Activated naive CD4-positive, alpha-beta T cell treated with anti-CD3 and anti-CD28 coated beads, Interleukin-2, amount 10 ng/mL, durations not matched to agents 7 days and 5 days (primary cell): ENCODE measurements at regions not wholly inside any gene's neighbourhood (a gene's known extent, or its start where the extent isn't known, plus 50 kb on each side); places are given as distances from the start of the nearest gene placed in this dataset.
"Not testable (repeated sequence)": the region's sequence is repeated elsewhere in the genome, so short reads cannot be mapped to it uniquely, and the experiment has no call there.

ENCODE experiments used
- CTCF ChIA-PET: fragments of 350-600 bp; sonication (Branson Sonifier 250); formaldehyde crosslinking; loops from one replicate; lab custom pipeline; 2021; ENCODE audit warnings: antibody characterized with exemption; lab: Charles Lee
- DNase-seq: peaks from one replicate; pipeline ENCODE4 v3.0.0-alpha.2; 2020
- H3K27ac Mint-ChIP-seq: one replicate; pipeline ENCODE4 v1.8.0; 2021; ENCODE audit warnings: mild to moderate bottlenecking, moderate library complexity, mixed read lengths
- H3K27me3 Mint-ChIP-seq: one replicate; pipeline ENCODE4 v1.8.0; 2021; ENCODE audit warnings: mild to moderate bottlenecking, mixed read lengths
- H3K36me3 Mint-ChIP-seq: one replicate; pipeline ENCODE4 v1.8.0; 2021; ENCODE audit warnings: mixed read lengths
- H3K4me1 Mint-ChIP-seq: one replicate; pipeline ENCODE4 v1.8.0; 2021; ENCODE audit warnings: mixed read lengths
- H3K4me3 Mint-ChIP-seq: one replicate; pipeline ENCODE4 v1.8.0; 2021; ENCODE audit warnings: mild to moderate bottlenecking, moderate library complexity, mixed read lengths
- H3K9me3 Mint-ChIP-seq: one replicate; pipeline ENCODE4 v1.8.0; 2021; ENCODE audit warnings: mixed read lengths

DNA sequence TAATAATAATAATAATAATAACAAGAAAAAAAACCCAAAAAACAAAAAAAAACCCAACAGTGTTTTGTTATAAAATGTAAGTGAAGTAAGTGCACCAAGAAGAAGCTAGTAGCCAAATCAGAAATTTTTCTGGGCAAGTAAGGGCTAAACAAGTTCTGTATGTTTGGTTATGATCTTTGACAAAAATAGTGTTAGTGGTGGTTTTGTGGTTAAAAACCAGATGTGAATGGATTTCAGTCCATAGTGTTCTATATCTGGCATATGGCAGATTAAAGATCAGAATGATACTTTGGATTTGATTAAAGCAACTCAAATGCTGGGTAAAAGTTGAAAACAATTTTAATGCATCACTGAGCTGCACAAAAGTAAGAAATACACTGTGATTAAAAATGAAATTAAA lies 116.5 kb upstream of the NDST4 start:
- Mint-ChIP-seq H3K4me3 (no peak overlapping the region), H3K36me3 (no peaks in the 10 kb centered on the region), H3K27me3 (no peaks in the 10 kb centered on the region), H3K9me3 (no peaks in the 10 kb centered on the region), H3K4me1 (no peaks in the 10 kb centered on the region), H3K27ac (no peak overlapping the region)
- CTCF ChIA-PET: no interaction called here
- DNase-seq: no peak

DNA sequence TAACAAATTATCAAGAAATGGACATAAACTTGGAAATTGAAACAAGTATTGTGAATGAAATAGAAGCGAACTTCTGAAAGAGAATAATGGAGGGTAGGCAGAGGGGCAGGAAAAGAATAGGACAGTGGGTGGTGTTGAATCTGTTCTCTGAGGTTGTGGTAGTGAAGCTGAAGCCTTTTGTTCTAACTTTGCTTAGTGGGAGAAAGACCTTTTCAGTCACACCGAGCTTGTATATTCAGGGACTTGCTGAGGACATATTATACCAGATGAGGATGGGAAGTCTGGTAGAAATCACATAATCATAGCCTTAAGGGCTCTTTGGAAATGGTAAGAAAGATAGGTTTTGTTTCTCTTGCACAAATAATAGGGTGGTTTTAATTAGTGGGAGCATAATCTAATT lies 115.4 kb upstream of the NDST4 start:
- Mint-ChIP-seq H3K27me3 (no peaks in the 10 kb centered on the region), H3K9me3 (no peaks in the 10 kb centered on the region), H3K4me1 (no peaks in the 10 kb centered on the region), H3K27ac (no peak overlapping the region), H3K4me3 (no peak overlapping the region), H3K36me3 (no peaks in the 10 kb centered on the region)
- CTCF ChIA-PET: no interaction called here
- DNase-seq: no peak

DNA sequence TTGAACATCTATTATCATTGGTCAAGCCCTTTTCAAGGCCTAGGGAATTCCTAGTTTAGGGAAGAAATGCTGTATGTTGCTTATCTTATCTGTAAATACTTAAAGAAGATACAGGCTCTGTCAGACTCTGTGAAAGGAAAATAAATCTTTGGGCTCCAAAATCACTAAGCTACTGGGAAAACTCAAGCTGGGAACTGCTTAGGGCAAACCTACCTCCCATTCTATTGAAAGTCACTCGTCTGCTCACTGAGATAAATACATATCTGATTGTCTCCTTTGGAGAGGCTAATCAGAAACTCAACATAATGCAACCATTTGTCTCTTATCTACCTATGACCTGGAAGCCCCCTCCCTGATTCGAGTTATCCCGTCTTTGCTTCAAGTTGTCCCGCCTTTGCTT lies 108.6 kb upstream of the NDST4 start:
- no peaks in the 10 kb centered on the region for H3K4me1 Mint-ChIP-seq
- no peak overlapping the region for H3K4me3 Mint-ChIP-seq
- H3K27me3 Mint-ChIP-seq: no peaks in the 10 kb centered on the region
- H3K27ac Mint-ChIP-seq: no peak overlapping the region
- DNase-seq: no peak
- H3K9me3 Mint-ChIP-seq: no peaks in the 10 kb centered on the region
- no peaks in the 10 kb centered on the region for H3K36me3 Mint-ChIP-seq
- CTCF ChIA-PET: no interaction called here

DNA sequence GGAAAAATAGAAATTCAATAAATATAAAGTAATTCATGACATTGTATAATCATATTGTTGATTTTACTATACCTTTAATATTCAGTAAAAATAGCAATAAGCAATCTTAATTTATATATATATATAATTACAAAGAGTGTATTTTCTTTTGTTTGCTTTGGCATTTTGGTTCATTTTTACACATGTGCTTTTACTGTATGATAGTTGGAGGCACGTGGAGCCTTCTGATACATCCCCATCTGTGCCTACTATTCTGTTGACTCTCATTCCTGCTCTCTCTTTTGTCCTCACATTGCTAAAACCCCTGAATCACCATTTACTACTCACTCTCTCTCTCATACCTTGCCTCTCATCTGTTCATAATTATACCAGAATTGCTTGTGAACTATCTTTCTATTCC lies 106.4 kb upstream of the NDST4 start:
- no peaks in the 10 kb centered on the region for H3K36me3 Mint-ChIP-seq
- H3K4me1 Mint-ChIP-seq: no peaks in the 10 kb centered on the region
- DNase-seq: no peak
- H3K27ac Mint-ChIP-seq: no peak overlapping the region
- H3K4me3 Mint-ChIP-seq: no peak overlapping the region
- H3K9me3 Mint-ChIP-seq: peaks cover 1% of the 10 kb centered on the region
- CTCF ChIA-PET: no interaction called here
- no peaks in the 10 kb centered on the region for H3K27me3 Mint-ChIP-seq

DNA sequence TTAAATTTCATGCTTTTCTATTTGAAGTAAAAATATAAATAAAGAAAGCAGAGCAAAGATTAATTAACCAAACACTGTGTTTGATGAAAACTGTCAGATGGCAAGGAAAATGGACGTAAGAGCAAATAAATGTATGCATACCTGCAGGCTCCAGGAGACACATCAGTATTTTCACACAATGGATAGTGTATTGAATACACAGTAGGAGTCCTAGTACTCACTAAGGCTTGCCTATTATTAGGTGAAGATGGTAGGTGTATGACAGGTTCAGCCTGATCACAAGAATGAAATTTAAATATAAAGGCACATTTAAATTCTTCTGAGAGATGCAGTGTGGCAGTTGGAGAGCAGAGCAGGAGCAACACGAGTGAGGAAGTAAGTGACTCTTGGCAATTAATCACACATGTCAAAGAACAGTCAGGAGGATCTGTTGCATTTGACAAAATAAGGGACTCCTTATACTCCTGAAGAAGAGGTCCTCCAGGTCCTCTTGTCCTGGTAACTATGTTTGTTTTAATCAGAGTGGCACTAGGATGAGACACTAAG lies 106.0 kb upstream of the NDST4 start:
- Mint-ChIP-seq H3K27ac (no peak overlapping the region), H3K36me3 (no peaks in the 10 kb centered on the region), H3K4me1 (no peaks in the 10 kb centered on the region), H3K27me3 (no peaks in the 10 kb centered on the region), H3K9me3 (peaks cover 1% of the 10 kb centered on the region), H3K4me3 (no peak overlapping the region)
- CTCF ChIA-PET: no interaction called here
- no peak for DNase-seq

DNA sequence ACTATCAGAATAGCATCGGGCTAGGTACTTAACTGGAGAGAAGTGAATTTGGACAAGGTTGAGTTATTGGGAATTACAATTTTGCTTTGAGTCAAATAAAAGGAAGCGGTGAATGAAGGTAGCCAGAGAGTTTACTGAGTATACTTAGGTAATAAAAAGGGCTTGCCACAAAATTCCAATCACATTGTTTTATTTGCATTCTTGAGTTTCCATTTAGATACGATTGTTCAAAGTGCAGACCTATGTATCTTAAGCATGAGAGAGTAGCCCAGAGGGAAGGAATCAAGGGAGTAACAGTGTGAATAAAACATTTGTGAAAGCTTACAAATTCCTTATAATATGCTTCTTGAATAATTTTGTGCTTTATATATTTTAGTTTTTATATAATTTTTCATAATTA lies 102.5 kb upstream of the NDST4 start:
- CTCF ChIA-PET: interaction anchor here (0.7 kb wide), 1 partner anchor 21 kb away, joined by 3 read pairs; no protein-coding TSS in a partner anchor
- Mint-ChIP-seq H3K4me3 (no peak overlapping the region), H3K27ac (no peak overlapping the region), H3K36me3 (no peaks in the 10 kb centered on the region), H3K27me3 (no peaks in the 10 kb centered on the region), H3K4me1 (no peaks in the 10 kb centered on the region), H3K9me3 (peaks cover 1% of the 10 kb centered on the region)
- DNase-seq: no peak

DNA sequence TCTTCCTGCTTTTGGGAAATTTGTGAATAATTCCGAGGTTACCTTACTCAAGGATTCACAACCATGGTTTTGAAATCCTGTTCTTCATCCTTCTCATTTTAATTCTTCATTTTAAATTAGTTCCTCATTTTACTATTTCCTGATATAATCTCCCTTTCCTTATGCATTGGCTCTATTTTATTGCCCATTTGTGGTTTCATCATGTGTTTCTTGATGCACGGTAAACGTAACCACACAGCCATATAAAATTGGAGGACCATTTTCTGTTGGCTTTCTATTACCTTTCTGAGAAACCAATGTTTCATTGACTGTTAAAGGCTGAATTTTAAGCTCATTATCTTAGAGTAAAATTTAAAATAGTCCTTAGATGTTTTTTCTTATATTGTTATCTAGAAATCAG lies 100.3 kb upstream of the NDST4 start:
- H3K4me1 Mint-ChIP-seq: no peaks in the 10 kb centered on the region
- no peak overlapping the region for H3K4me3 Mint-ChIP-seq
- no peaks in the 10 kb centered on the region for H3K36me3 Mint-ChIP-seq
- no peak for DNase-seq
- H3K27ac Mint-ChIP-seq: no peak overlapping the region
- no peaks in the 10 kb centered on the region for H3K27me3 Mint-ChIP-seq
- H3K9me3 Mint-ChIP-seq: peaks cover 6% of the 10 kb centered on the region
- CTCF ChIA-PET: no interaction called here

DNA sequence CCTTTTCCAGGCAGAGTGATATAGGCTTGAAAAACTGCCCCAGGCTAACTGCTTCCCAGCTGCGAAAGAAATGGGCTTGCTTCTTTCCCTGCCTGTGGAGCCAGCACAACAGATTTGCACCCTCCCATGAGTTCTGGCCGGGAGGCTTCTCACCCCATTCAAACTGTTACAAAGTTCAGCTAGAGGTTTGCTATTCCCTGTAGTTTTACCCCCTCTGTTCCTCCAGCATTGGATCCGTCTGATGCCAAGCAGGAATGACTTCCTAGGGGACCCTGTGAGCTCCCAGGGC lies 87.6 kb upstream of the NDST4 start:
- no peaks in the 10 kb centered on the region for H3K4me1 Mint-ChIP-seq
- no peaks in the 10 kb centered on the region for H3K36me3 Mint-ChIP-seq
- DNase-seq: no peak
- H3K27me3 Mint-ChIP-seq: no peaks in the 10 kb centered on the region
- peaks cover 2% of the 10 kb centered on the region for H3K9me3 Mint-ChIP-seq
- H3K4me3 Mint-ChIP-seq: no peak overlapping the region
- CTCF ChIA-PET: no interaction called here
- H3K27ac Mint-ChIP-seq: no peak overlapping the region

DNA sequence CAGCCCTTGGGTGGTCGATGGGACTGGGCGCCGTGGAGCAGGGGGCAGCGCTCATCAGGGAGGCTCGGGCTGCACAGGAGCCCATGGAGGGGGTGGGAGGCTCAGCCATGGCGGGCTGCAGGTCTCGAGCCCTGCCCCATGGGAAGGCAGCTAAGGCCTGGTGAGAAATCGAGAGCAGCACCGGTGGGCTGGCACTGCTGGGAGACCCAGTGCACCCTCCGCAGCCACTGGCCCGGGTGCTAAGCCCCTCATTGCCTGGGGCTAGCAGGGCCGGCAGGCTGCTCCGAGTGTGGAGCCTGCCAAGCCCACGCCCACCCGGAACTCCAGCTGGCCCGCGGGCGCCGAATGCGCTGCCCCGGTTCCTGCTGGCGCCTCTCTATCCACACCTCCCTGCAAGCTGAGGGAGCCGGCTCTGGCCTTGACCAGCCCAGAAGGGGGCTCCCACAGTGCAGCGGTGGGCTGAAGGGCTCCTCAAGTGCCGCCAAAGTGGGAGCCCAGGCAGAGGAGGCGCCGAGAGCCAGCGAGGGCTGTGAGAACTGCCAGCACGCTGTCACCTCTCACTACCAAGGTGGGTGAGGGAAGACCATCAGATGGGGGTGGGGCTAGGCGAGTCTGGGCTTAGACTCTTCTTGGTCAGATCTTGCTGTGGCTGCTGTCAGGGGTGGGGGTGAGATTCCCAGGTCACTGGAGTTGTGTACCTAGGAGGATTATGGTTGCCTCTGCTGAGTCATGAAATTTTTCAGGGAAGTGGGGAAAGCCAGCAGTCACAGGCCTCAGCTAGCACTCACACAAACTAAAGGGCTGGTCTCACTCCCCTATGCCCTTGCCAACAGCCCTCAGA lies 87.0 kb upstream of the NDST4 start:
- H3K9me3 Mint-ChIP-seq, H3K4me3 Mint-ChIP-seq, H3K27me3 Mint-ChIP-seq, H3K4me1 Mint-ChIP-seq, H3K36me3 Mint-ChIP-seq, CTCF ChIA-PET, DNase-seq, H3K27ac Mint-ChIP-seq: not testable (repeated sequence)

DNA sequence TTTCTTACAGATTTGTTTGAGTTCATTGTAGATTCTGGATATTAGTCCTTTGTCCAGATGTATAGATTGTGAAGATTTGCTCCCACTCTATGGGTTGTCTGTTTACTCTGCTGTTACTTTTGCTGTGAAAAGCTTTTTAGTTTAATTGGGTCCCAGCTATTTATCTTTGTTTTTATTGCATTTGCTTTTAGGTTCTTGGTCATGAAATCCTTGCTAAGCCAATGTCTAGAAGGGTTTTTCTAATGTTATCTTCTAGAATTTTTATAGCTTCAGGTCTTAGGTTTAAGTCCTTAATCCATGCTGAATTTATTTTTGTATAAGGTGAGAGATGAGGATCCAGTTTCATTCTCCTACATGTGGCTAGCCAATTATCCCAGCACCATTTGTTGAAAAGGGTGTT lies 81.2 kb upstream of the NDST4 start:
- H3K36me3 Mint-ChIP-seq, H3K4me1 Mint-ChIP-seq, H3K9me3 Mint-ChIP-seq, DNase-seq, H3K4me3 Mint-ChIP-seq, H3K27ac Mint-ChIP-seq, H3K27me3 Mint-ChIP-seq: not testable (repeated sequence)
- CTCF ChIA-PET: interaction anchor here (0.7 kb wide), 1 partner anchor 21 kb away, joined by 3 read pairs; no protein-coding TSS in a partner anchor

DNA sequence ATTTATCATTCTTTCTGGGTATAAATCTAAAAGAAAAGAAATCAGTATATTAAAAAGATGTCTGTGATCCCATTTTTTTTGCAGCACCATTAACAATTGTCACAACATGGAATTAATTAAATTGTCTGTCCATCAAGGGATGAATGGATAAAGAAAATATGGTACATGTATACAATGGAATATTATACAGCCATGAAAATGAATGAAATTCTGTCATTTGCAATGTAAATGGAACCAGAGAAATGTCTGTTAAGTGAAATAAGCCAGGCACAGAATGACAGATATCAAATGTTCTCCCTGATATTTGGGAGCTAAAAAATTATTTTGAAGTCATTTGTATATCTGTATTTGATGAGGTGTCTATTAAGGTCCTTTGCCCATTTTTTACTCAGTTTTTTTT lies 77.1 kb upstream of the NDST4 start:
- Mint-ChIP-seq H3K9me3 (no peaks in the 10 kb centered on the region), H3K4me1 (no peaks in the 10 kb centered on the region), H3K27ac (no peak overlapping the region), H3K27me3 (no peaks in the 10 kb centered on the region), H3K4me3 (no peak overlapping the region), H3K36me3 (no peaks in the 10 kb centered on the region)
- DNase-seq: no peak
- CTCF ChIA-PET: interaction anchor here (0.6 kb wide), 1 partner anchor 12 kb away, joined by 3 read pairs; no protein-coding TSS in a partner anchor

DNA sequence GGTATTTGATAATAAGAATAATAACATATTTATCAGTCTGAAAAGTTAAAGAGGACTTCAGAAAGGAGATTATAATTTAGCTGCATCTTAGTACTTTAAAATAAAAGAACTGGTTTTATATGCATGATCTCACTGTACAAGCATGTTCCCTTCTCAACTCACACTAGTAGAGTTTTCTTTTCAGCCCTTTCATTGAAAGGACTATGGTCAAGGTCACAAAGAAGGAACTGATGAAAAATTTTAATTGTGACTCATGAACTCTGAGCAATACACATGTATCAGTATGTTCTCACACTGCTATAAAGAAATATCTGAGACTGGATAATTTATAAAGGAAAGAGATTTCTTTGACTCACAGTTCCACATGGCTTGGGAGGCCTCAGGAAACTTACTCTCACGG lies 73.7 kb upstream of the NDST4 start:
- Mint-ChIP-seq H3K27ac (no peak overlapping the region), H3K36me3 (no peaks in the 10 kb centered on the region), H3K4me3 (no peak overlapping the region), H3K4me1 (no peaks in the 10 kb centered on the region), H3K27me3 (no peaks in the 10 kb centered on the region), H3K9me3 (no peaks in the 10 kb centered on the region)
- CTCF ChIA-PET: no interaction called here
- no peak for DNase-seq

DNA sequence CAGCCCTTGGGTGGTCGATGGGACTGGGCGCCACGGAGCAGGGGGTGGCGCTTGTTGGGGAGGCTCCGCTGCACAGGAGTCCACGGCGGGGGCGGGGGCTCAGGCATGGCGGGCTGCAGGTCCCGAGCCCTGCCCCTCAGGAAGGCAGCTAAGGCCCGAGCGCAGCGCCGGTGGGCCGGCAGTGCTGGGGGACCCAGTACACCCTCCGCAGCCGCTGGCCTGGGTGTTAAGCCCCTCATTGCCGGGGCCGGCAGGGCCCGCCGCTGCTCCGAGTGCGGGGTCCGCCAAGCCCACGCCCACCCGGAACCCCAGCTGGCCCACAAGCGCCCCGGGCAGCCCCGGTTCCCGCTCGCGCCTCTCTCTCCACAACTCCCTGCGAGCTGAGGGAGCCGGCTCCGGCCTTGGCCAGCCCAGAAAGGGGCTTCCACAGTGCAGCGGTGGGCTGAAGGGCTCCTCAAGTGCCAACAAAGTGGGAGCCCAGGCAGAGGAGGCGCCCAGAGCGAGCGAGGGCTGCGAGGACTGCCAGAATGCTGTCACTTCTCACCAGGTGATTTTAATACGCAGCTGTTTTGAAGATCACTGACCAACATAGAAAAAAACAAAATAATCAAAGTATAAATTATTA lies 66.1 kb upstream of the NDST4 start:
- H3K4me3 Mint-ChIP-seq, CTCF ChIA-PET, H3K27me3 Mint-ChIP-seq, H3K4me1 Mint-ChIP-seq, H3K27ac Mint-ChIP-seq, H3K9me3 Mint-ChIP-seq, H3K36me3 Mint-ChIP-seq, DNase-seq: not testable (repeated sequence)

DNA sequence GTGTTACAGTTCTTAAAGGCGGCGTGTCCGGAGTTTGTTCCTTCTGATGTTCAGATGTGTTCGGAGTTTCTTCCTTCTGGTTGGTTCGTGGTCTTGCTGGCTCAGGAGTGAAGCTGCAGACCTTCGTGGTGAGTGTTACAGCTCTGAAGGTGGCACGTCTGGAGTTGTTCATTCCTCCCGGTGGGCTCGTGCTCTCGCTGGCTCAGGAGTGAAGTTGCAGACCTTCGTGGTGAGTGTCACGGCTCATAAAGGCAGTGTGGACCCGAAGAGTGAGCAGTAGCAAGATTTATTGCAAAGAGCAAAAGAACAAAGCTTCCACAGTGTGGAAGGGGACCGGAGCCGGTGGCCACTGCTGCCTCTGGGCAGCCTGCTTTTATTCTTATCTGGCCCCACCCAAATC lies 65.3 kb upstream of the NDST4 start:
- H3K4me3 Mint-ChIP-seq, H3K9me3 Mint-ChIP-seq, H3K4me1 Mint-ChIP-seq, DNase-seq, H3K27me3 Mint-ChIP-seq, H3K27ac Mint-ChIP-seq, H3K36me3 Mint-ChIP-seq: not testable (repeated sequence)
- CTCF ChIA-PET: interaction anchor here (0.7 kb wide), 1 partner anchor 12 kb away, joined by 3 read pairs; no protein-coding TSS in a partner anchor

DNA sequence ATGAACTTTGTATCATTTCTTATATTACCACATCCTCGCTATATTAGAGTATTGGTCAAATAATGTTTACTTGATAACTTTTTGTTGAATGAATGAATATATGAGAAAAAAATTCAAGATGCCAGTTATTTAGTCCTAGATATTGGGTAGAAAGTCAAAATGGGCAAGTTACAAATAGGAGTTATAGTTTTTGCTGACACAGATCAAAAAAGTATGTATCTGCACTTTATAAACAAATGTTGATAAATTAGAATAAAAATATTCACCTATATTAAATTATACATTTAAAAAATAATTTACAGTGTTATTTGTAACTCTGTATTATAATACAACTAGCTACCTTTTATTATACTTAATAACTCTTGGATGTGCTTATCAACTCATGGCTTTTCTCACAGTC lies 57.8 kb upstream of the NDST4 start:
- Mint-ChIP-seq H3K27me3 (no peaks in the 10 kb centered on the region), H3K9me3 (peaks cover 2% of the 10 kb centered on the region), H3K27ac (no peak overlapping the region), H3K4me1 (no peaks in the 10 kb centered on the region), H3K36me3 (no peaks in the 10 kb centered on the region), H3K4me3 (no peak overlapping the region)
- CTCF ChIA-PET: no interaction called here
- no peak for DNase-seq
